BJ (cell line): ENCODE measurements at regions not wholly inside any gene's neighbourhood (a gene's known extent, or its start where the extent isn't known, plus 50 kb on each side); places are given as distances from the start of the nearest gene placed in this dataset.

Experiments
- CTCF ChIA-PET: fragments of 350-600 bp; formaldehyde crosslinking; extraction: SDS; loops from one replicate; lab custom pipeline; 2021; ENCODE audit warnings: antibody characterized with exemption, inconsistent platforms; lab: Yijun Ruan, JAX
- POLR2A ChIA-PET: fragments of 300-600 bp; sonication (Branson Sonifier 250); formaldehyde crosslinking; extraction: SDS; loops from one replicate; lab custom pipeline; 2021; ENCODE audit warnings: antibody characterized with exemption; lab: Charles Lee
- DNase-seq: peaks from one replicate; pipeline ENCODE4 v3.0.0-alpha.2; 2011; ENCODE audit warnings: low read depth
- H3K27me3 ChIP-seq: 2 replicates; pipeline ENCODE4 v1.6.0; 2011; ENCODE audit warnings: low read length; ENCODE audit not compliant: control insufficient read depth, insufficient read depth
- H3K36me3 ChIP-seq: 2 replicates; pipeline ENCODE4 v1.5.1; 2011; ENCODE audit warnings: low read length; ENCODE audit not compliant: control insufficient read depth, insufficient read depth
- H3K4me3 ChIP-seq: 2 replicates; pipeline ENCODE4 v1.5.1; 2011; ENCODE audit warnings: low read depth, mild to moderate bottlenecking, control low read depth, low read length
- TF ChIP-seq, protein P1 (sequence below): IDR thresholded peaks from 2 replicates; pipeline ENCODE4 v1.5.1; 2011; ENCODE audit warnings: low read depth, mild to moderate bottlenecking, control low read depth, inconsistent platforms, low read length, moderate library complexity; ENCODE audit not compliant: insufficient read depth

DNA sequence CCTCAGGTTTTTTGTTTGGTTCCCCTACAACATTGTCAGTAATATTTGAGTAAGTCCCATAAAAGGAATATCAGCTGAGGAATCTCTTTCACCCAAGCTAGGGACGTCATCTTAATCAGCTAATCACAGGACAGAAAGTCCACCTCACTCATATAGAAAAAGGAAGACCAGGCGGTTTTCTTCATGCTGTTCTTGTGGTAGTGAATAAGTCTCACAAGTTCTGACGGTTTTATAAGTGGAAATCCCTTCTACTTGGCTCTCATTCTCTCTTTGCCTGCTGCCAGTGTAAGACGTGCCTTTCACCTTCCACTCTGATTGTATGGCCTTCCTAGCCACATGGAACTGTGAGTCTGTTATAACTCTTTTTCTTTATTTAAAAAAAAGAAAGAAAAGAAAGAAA lies 308.1 kb upstream of the PFKP start:
- ChIA-PET CTCF (no interaction called here), POLR2A (no interaction called here)
- Histone ChIP-seq H3K36me3 (no peaks in the 10 kb centered on the region), H3K4me3 (no peak overlapping the region), H3K27me3 (no peaks in the 10 kb centered on the region)
- TF ChIP-seq, protein P1, sequence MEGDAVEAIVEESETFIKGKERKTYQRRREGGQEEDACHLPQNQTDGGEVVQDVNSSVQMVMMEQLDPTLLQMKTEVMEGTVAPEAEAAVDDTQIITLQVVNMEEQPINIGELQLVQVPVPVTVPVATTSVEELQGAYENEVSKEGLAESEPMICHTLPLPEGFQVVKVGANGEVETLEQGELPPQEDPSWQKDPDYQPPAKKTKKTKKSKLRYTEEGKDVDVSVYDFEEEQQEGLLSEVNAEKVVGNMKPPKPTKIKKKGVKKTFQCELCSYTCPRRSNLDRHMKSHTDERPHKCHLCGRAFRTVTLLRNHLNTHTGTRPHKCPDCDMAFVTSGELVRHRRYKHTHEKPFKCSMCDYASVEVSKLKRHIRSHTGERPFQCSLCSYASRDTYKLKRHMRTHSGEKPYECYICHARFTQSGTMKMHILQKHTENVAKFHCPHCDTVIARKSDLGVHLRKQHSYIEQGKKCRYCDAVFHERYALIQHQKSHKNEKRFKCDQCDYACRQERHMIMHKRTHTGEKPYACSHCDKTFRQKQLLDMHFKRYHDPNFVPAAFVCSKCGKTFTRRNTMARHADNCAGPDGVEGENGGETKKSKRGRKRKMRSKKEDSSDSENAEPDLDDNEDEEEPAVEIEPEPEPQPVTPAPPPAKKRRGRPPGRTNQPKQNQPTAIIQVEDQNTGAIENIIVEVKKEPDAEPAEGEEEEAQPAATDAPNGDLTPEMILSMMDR, result no peak
- no peak for DNase-seq

DNA sequence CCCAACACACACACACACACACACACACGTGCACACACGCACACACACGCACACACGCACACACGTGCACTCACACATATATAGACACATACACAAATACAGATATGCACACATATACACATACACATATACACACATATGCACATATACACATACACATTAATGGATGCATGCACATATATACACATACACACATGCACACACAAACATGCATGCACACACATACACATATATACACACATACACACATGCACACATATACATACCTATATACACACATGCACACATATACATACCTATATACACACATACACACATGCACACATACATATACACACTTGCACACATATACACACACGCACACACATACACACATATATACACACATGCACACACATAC lies 312.4 kb upstream of the PFKP start:
- CTCF ChIA-PET, result no interaction called here
- H3K4me3 ChIP-seq, result no peak overlapping the region
- TF ChIP-seq, protein P1, result no peak
- no peak for DNase-seq
- H3K27me3 ChIP-seq, result no peaks in the 10 kb centered on the region
- H3K36me3 ChIP-seq, result no peaks in the 10 kb centered on the region
- POLR2A ChIA-PET, result no interaction called here

DNA sequence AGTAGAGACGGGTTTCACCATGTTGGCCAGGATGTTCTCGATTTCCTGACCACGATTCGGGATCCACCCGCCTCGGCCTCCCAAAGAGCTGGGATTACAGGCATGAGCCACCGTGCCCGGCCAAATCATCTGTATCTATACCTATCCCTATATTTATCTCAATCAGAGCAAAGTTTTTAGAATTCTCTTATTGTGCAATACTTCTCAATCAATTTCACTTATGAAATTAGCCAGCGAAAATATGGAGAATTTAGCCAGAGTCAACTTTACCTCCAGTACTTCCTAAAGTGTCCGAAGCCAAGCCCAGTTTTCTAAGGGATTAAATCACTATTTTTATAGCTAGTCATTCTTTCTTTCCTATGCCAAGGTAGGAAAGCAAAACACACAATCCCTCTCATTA lies 319.1 kb upstream of the PFKP start:
- no peaks in the 10 kb centered on the region for H3K27me3 ChIP-seq
- H3K4me3 ChIP-seq, result no peak overlapping the region
- DNase-seq, result no peak
- H3K36me3 ChIP-seq, result no peaks in the 10 kb centered on the region
- CTCF ChIA-PET, result no interaction called here
- POLR2A ChIA-PET, result no interaction called here
- TF ChIP-seq, protein P1, result no peak

- DNase-seq, result no peak
- H3K4me3 ChIP-seq, result no peak overlapping the region
- no peaks in the 10 kb centered on the region for H3K27me3 ChIP-seq
- POLR2A ChIA-PET, result no interaction called here
- TF ChIP-seq, protein P1, result no peak
- H3K36me3 ChIP-seq, result no peaks in the 10 kb centered on the region
- CTCF ChIA-PET, result no interaction called here
Measured at GRCh38 chr10:2746638-2747037, 320.7 kb upstream of the PFKP start.

- Histone ChIP-seq H3K36me3 (no peaks in the 10 kb centered on the region), H3K4me3 (no peak overlapping the region), H3K27me3 (no peaks in the 10 kb centered on the region)
- DNase-seq, result no peak
- ChIA-PET CTCF (no interaction called here), POLR2A (no interaction called here)
- TF ChIP-seq, protein P1, result no peak
Measured at GRCh38 chr10:2745666-2746065, 321.7 kb upstream of the PFKP start.
